ENCODE measurements at regions not wholly inside any gene's neighbourhood (a gene's known extent, or its start where the extent isn't known, plus 50 kb on each side); places are given as distances from the start of the nearest gene placed in this dataset.
"Not testable (repeated sequence)": the region's sequence is repeated elsewhere in the genome, so short reads cannot be mapped to it uniquely, and the experiment has no call there.

DNA sequence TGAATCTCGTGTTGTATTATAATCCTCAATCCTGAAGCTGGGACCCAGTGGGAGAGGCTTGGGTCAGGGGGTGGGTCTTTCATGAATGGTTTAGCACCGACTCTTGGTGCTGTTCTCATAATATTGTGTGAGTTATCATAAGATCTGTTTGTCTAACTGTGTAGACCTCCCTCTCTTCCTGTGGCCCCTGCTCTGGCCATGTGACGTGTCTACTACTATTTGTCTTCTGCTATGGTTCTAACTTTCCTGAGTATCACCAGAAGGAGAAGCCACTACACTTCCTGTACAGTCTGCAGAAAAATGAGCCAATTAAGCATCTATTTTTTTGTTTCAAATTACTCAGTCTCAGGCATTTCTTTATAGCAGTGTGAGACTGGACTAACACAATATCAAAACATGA, 379.7 kb downstream of the TP53TG3F start:
- TF ChIP-seq CTCF, POLR2A (IDR thresholded peaks at IDR 0.05): not testable (repeated sequence)
